ENCODE measurements at regions not wholly inside any gene's neighbourhood (a gene's known extent, or its start where the extent isn't known, plus 50 kb on each side); places are given as distances from the start of the nearest gene placed in this dataset.

DNA sequence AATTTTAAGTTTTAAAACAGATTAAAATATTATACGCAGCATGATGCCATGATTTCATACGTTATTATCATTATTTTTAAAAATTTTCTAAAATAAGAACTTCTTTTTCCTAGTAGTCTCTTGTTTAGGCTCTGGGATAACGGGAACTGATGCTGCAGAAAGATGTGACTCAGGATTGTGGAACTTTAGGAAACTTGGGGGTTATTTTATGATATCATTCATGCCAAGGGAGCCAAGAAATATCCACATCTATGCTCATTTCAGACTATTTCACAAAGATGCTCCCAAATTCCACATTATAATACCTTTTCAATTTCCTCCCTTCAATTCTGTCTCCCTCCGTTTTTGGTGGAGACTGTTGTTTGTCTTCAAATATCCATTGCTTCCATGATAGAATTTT is 236.4 kb downstream of the HS3ST3A1 start:
- no peaks in the 10 kb centered on the region for H4K20me1 ChIP-seq (ENCODE audit: low read length)
- intact Hi-C loops (cut with micrococcal nuclease) = no loop called here
- H3K4me1 ChIP-seq (ENCODE audit: insufficient read depth, low read length) = no peaks in the 10 kb centered on the region
- no peak overlapping the region for H3K4me2 ChIP-seq (ENCODE audit: low read length)
- POLR2A ChIA-PET (ENCODE audit: unreplicated experiment) = no interaction called here
- no TSS peak for BruUV-seq (replicated peaks)
- TF ChIP-seq EZH2phosphoT487 (IDR thresholded peaks at IDR 0.05; ENCODE audit: borderline replicate concordance, low read length) (no peak), EZH2 (IDR thresholded peaks at IDR 0.05; ENCODE audit: low read length, unreplicated experiment) (no peak)
- TF ChIP-seq, protein P1, sequence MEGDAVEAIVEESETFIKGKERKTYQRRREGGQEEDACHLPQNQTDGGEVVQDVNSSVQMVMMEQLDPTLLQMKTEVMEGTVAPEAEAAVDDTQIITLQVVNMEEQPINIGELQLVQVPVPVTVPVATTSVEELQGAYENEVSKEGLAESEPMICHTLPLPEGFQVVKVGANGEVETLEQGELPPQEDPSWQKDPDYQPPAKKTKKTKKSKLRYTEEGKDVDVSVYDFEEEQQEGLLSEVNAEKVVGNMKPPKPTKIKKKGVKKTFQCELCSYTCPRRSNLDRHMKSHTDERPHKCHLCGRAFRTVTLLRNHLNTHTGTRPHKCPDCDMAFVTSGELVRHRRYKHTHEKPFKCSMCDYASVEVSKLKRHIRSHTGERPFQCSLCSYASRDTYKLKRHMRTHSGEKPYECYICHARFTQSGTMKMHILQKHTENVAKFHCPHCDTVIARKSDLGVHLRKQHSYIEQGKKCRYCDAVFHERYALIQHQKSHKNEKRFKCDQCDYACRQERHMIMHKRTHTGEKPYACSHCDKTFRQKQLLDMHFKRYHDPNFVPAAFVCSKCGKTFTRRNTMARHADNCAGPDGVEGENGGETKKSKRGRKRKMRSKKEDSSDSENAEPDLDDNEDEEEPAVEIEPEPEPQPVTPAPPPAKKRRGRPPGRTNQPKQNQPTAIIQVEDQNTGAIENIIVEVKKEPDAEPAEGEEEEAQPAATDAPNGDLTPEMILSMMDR (conservative IDR thresholded peaks at IDR 0.05; ENCODE audit: low read depth, low read length) = no peak
- H3K79me2 ChIP-seq (ENCODE audit: low read length) = no peaks in the 10 kb centered on the region
- H3K9me3 ChIP-seq (ENCODE audit: low read length) = no peaks in the 10 kb centered on the region
- no peaks in the 10 kb centered on the region for H3K36me3 ChIP-seq (ENCODE audit: low read depth, low read length)
- no peaks in the 10 kb centered on the region for H3K27me3 ChIP-seq (ENCODE audit: low read length)
- H3K27ac ChIP-seq (ENCODE audit: low read length) = no peak overlapping the region
- ATAC-seq = no peak
- no peak overlapping the region for H2AFZ ChIP-seq (ENCODE audit: low read length)
- CTCF ChIA-PET = no interaction called here
- H3F3A ChIP-seq (ENCODE audit: low read length, unreplicated experiment) = no peaks in the 10 kb centered on the region
- no peak overlapping the region for H3K4me3 ChIP-seq (ENCODE audit: low read length)
- DNase-seq = no peak
- H3K9ac ChIP-seq (ENCODE audit: low read length) = no peak overlapping the region
- no peaks in the 10 kb centered on the region for H3K9me2 ChIP-seq (replicated peaks; ENCODE audit: low read length)

DNA sequence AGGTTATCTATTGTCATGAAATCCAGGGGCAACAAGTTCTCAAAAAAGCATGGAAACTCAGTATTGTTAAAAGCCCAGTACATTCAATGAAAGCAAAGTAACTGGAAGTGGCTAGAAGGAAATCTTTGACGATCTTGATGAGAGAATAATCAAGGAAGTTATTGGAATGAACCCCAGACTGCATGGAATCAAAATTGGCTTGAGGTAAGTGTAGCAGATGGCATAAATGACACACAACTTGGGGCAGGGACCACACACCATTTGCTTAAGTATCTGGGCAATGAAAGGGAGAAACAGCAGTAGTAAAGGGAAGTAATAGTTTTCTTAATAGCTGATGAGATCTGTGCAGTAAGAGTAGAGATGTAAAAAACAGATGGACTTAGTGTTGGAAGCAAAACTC is 238.0 kb downstream of the HS3ST3A1 start:
- CTCF ChIA-PET = no interaction called here
- H3K4me2 ChIP-seq (ENCODE audit: low read length) = no peak overlapping the region

More for the DNA sequence above, 238.0 kb downstream of the HS3ST3A1 start:
- H2AFZ ChIP-seq (ENCODE audit: low read length) = no peak overlapping the region
- no peak overlapping the region for H3K9ac ChIP-seq (ENCODE audit: low read length)
- no peaks in the 10 kb centered on the region for H3K79me2 ChIP-seq (ENCODE audit: low read length)
- H3K27ac ChIP-seq (ENCODE audit: low read length) = no peak overlapping the region
- DNase-seq = no peak
- no peaks in the 10 kb centered on the region for H4K20me1 ChIP-seq (ENCODE audit: low read length)
- no peaks in the 10 kb centered on the region for H3K9me2 ChIP-seq (replicated peaks; ENCODE audit: low read length)
- no TSS peak for BruUV-seq (replicated peaks)
- no peaks in the 10 kb centered on the region for H3K9me3 ChIP-seq (ENCODE audit: low read length)
- no peak for TF ChIP-seq EZH2 (IDR thresholded peaks at IDR 0.05; ENCODE audit: low read length, unreplicated experiment)
- TF ChIP-seq EZH2phosphoT487 (IDR thresholded peaks at IDR 0.05; ENCODE audit: borderline replicate concordance, low read length) = no peak
- TF ChIP-seq, protein P1 (conservative IDR thresholded peaks at IDR 0.05; ENCODE audit: low read depth, low read length) = no peak
- no peak overlapping the region for H3K4me3 ChIP-seq (ENCODE audit: low read length)
- H3K4me1 ChIP-seq (ENCODE audit: insufficient read depth, low read length) = no peaks in the 10 kb centered on the region
- no peaks in the 10 kb centered on the region for H3K36me3 ChIP-seq (ENCODE audit: low read depth, low read length)
- POLR2A ChIA-PET (ENCODE audit: unreplicated experiment) = interaction anchor here (0.6 kb wide), 1 partner anchor 17 kb away, joined by 3 read pairs; no protein-coding TSS in a partner anchor
- no peaks in the 10 kb centered on the region for H3K27me3 ChIP-seq (ENCODE audit: low read length)
- intact Hi-C loops (cut with micrococcal nuclease) = no loop called here
- ATAC-seq = no peak
- H3F3A ChIP-seq (ENCODE audit: low read length, unreplicated experiment) = no peaks in the 10 kb centered on the region
